Tibial nerve (tissue), 4 donors: ENCODE measurements at regions not wholly inside any gene's neighbourhood (a gene's known extent, or its start where the extent isn't known, plus 50 kb on each side); places are given as distances from the start of the nearest gene placed in this dataset.

Experiments used
- DNase-seq, 2 donors: peaks; one replicate each; pipeline ENCODE4 v3.0.0-alpha.2; 2019; ENCODE audit warnings: low spot score in 2 of 2
- H3K27ac ChIP-seq, 4 donors: fragments of 200-600 bp; sonication (generic) in 3 of 4; one replicate each; pipeline ENCODE4 v1.5.1; 2017 to 2019; ENCODE audit warnings: mild to moderate bottlenecking in 1 of 4
- H3K27me3 ChIP-seq, 2 donors: fragments of 200-600 bp; sonication (generic) in 1 of 2; one replicate each; pipeline versions ENCODE4 v1.5.1 to v1.6.0; 2017 to 2019
- H3K36me3 ChIP-seq, 3 donors: fragments of 200-600 bp; sonication (generic); one replicate each; pipeline ENCODE4 v1.5.1; 2018 to 2019
- H3K4me1 ChIP-seq, 4 donors: fragments of 200-600 bp; sonication (generic) in 3 of 4; one replicate each; pipeline ENCODE4 v1.5.1; 2017 to 2019
- H3K4me3 ChIP-seq, 4 donors: fragments of 200-600 bp; sonication (generic) in 3 of 4; one replicate each; pipeline ENCODE4 v1.5.1; 2017 to 2019; ENCODE audit warnings: mild to moderate bottlenecking in 1 of 4, moderate library complexity in 1 of 4
- H3K9me3 ChIP-seq, 4 donors: fragments of 200-600 bp; sonication (generic) in 3 of 4; one replicate each; pipeline ENCODE4 v1.5.1; 2017 to 2019
- EP300 ChIP-seq, 2 donors: sonication (generic); formaldehyde crosslinking; IDR thresholded peaks; one replicate each; pipeline ENCODE4 v1.6.1; 2017; ENCODE audit warnings: antibody characterized with exemption in 2 of 2, mild to moderate bottlenecking in 1 of 2
- POLR2A ChIP-seq, 2 donors: fragments of 450-650 bp; IDR thresholded peaks; one replicate each; pipeline ENCODE4 v1.6.1; 2017; ENCODE audit warnings: antibody characterized with exemption in 2 of 2, mild to moderate bottlenecking in 2 of 2, moderate library complexity in 2 of 2
- WGBS, 2 donors: methylation state at CpG; one replicate each; pipeline ENCODE4 v1.1.5; 2018; 5-methylcytosine and 5-hydroxymethylcytosine counted together
- TF ChIP-seq, protein P1 (sequence below), 5 experiments: fragments of 200-600 bp in 3 of 5; fragments of 450-650 bp in 2 of 5; sonication (generic) in 3 of 5; IDR thresholded peaks; one replicate each; pipeline ENCODE4 v1.5.1; 2016 to 2019; ENCODE audit warnings: antibody characterized with exemption in 5 of 5, mild to moderate bottlenecking in 3 of 5, moderate library complexity in 2 of 5

DNA sequence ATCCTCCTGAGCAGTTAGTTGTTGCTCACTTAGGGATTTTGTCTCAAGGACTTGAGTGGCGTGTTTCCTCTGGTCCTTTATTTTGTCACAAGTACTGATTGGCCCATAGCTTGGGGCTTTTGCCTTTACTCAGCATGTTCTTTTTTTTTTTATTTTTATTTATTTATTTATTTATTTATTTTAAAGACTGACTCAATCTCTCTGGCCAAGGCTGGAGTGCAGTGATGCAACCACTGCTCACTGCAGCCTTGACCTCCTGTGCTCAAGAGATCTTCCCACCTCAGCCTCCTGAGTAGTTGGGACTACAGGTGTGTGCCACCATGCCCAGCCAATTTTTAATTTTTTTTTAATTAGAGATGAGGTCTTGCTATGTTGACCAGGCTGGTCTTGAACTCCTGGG is 223.9 kb upstream of the TPM1 start:
- Histone ChIP-seq H3K36me3 (peaks cover 0 to 45% (median 0%) of the 10 kb centered on the region in 3 donors), H3K4me1 (no peaks in the 10 kb centered on the region), H3K9me3 (no peaks in the 10 kb centered on the region), H3K27ac (no peak overlapping the region), H3K4me3 (no peak overlapping the region), H3K27me3 (no peaks in the 10 kb centered on the region)
- WGBS, 2 donors, result 91 to 97% methylated on average over 1 of the region's 1 CpG
- DNase-seq, result no peak
- TF ChIP-seq, protein P1, sequence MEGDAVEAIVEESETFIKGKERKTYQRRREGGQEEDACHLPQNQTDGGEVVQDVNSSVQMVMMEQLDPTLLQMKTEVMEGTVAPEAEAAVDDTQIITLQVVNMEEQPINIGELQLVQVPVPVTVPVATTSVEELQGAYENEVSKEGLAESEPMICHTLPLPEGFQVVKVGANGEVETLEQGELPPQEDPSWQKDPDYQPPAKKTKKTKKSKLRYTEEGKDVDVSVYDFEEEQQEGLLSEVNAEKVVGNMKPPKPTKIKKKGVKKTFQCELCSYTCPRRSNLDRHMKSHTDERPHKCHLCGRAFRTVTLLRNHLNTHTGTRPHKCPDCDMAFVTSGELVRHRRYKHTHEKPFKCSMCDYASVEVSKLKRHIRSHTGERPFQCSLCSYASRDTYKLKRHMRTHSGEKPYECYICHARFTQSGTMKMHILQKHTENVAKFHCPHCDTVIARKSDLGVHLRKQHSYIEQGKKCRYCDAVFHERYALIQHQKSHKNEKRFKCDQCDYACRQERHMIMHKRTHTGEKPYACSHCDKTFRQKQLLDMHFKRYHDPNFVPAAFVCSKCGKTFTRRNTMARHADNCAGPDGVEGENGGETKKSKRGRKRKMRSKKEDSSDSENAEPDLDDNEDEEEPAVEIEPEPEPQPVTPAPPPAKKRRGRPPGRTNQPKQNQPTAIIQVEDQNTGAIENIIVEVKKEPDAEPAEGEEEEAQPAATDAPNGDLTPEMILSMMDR (IDR thresholded peaks at IDR 0.05), result no peak
- TF ChIP-seq EP300 (IDR thresholded peaks at IDR 0.05), result no peak
- TF ChIP-seq POLR2A (IDR thresholded peaks at IDR 0.05), result no peak

DNA sequence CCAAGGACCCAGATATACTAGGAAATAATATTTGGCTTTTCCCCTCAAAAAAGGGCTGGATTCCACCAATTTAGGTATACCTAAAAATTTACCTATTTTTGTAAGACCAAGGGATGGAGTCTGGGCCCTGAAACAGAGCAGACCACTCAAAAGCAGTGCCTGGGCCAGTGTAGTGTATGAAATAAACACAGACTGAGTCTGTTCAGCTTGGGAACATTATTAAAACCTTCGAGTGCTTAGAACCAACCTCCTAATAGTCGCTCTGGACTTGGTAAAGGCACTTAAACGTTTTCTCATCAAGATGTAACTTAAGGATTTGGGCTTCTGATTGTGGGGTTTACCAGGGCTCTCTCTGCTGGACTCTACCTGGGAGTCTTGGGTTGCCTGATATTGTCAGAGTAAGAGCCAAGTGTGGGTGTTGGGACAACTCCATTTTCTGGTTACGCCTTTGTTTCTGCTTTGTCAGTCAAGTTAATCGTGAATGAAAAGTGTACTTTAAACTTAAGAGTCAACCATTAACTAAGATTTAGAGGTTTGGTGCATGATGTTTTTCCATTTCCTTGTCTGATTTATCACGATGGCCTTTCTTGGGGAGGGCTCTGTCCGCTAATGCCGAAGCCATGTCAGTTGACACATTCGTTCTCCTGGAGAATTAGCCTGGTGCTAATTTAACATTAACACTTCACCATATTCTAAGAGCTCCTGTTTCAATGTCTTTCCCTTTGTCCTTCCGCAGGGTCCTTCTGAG is 221.0 kb upstream of the TPM1 start:
- Histone ChIP-seq H3K4me3 (no peak overlapping the region), H3K36me3 (peaks cover 0 to 37% (median 0%) of the 10 kb centered on the region in 3 donors), H3K4me1 (no peaks in the 10 kb centered on the region), H3K27me3 (no peaks in the 10 kb centered on the region), H3K9me3 (no peaks in the 10 kb centered on the region), H3K27ac (peak overlapping the region in 1 of 4 donors; percentile 25)
- TF ChIP-seq EP300 (IDR thresholded peaks at IDR 0.05) (no peak), POLR2A (IDR thresholded peaks at IDR 0.05) (no peak)
- TF ChIP-seq, protein P1 (IDR thresholded peaks at IDR 0.05), result no peak
- no peak for DNase-seq
- WGBS, 2 donors, result 91 to 93% methylated on average over 10 of the region's 10 CpGs

DNA sequence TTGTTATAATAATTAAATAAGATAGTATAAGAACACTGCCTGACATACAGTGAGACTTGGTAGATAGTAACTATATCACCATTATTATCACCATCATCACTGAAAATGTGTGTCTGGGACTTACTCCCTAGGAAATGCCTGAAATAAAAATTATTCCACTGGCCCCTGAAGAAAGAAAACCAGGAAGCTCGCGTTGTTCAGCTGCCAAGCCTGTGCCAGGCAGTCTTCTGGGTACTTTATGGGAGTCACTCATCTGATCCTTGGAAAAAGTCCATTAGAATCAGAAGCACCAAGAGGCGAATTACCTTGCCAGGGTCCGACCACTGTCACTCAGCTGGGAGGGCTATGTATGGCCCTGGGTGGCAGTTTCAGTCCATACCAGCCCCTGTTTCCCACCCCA is 220.3 kb upstream of the TPM1 start:
- 93 to 99% methylated on average over 4 of the region's 4 CpGs for WGBS, 2 donors
- no peaks in the 10 kb centered on the region for H3K27me3 ChIP-seq
- no peak for DNase-seq
- no peak for TF ChIP-seq EP300 (IDR thresholded peaks at IDR 0.05)
- TF ChIP-seq, protein P1 (IDR thresholded peaks at IDR 0.05), result no peak
- TF ChIP-seq POLR2A (IDR thresholded peaks at IDR 0.05), result no peak
- no peaks in the 10 kb centered on the region for H3K9me3 ChIP-seq
- no peaks in the 10 kb centered on the region for H3K4me1 ChIP-seq
- no peak overlapping the region for H3K4me3 ChIP-seq
- H3K36me3 ChIP-seq, result peaks cover 0 to 37% (median 0%) of the 10 kb centered on the region in 3 donors
- peak overlapping the region in 1 of 4 donors; percentile 25 for H3K27ac ChIP-seq

DNA sequence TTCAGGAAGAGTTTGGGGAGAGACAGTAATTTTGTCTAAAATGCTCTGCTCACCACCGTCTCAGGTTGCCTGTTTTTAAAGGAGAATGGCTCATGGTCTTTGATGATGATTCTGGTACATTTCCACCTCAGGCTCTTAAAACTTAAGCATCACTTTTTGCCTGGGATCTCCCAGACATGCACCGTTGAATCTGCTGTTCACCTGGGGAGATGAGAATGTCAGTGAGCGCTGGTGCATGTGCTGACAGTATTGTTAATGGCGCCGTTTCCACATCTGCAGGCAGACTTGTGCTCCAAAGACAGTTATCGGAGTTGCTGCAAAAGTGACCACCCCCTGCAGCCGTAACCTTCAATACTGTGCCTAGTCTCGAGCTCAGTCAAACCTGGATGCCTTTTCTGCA is 219.0 kb upstream of the TPM1 start:
- TF ChIP-seq, protein P1 (IDR thresholded peaks at IDR 0.05), result no peak
- TF ChIP-seq EP300 (IDR thresholded peaks at IDR 0.05) (no peak), POLR2A (IDR thresholded peaks at IDR 0.05) (no peak)
- H3K36me3 ChIP-seq, result peaks cover 0 to 37% (median 0%) of the 10 kb centered on the region in 3 donors
- H3K27ac ChIP-seq, result no peak overlapping the region
- H3K27me3 ChIP-seq, result no peaks in the 10 kb centered on the region
- H3K4me3 ChIP-seq, result no peak overlapping the region
- no peaks in the 10 kb centered on the region for H3K9me3 ChIP-seq
- 88 to 91% methylated on average over 8 of the region's 8 CpGs for WGBS, 2 donors
- no peak for DNase-seq
- H3K4me1 ChIP-seq, result no peaks in the 10 kb centered on the region

DNA sequence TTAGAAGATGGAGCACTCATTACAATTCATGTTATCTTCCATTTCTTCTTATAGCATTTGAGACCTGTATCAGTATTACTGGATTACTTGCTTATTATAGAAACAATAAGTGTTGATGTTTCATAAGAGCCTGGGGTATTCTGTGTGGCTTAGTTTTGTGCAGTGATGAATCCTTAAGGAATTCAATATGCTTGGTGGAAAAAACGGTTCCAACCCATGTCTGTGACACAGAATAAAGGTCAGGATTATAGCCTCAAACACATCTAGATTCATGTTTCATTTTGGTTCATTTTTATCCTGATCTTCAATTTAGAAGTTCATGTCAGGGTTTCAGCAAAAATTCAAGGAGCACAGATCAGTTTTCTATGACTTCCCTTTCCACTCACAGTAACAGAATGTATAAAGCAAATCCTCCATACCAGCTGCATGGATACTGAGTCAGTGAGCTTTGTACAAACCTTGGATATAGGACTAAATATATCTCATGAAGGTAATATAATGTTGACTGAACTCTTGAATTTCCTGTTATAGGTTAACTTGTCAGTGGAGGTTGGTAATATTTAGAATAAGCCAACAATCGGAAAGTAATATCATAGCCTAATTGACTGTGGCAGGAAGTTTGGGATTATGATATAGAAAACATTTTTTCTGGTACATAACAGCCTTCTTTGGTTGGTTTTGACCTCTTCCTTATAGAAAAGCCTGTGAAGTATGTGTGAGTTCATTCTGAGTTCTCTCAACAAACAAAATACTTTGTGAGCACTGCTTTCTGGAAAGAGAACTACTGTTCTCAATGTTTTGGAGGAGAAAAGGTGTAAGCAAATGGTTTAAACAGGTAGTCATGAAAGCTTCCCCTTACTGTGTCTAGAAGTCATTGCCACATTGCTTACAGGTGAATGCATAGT is 218.2 kb upstream of the TPM1 start:
- no peak for TF ChIP-seq EP300 (IDR thresholded peaks at IDR 0.05)
- TF ChIP-seq, protein P1 (IDR thresholded peaks at IDR 0.05), result no peak
- no peak for TF ChIP-seq POLR2A (IDR thresholded peaks at IDR 0.05)
- no peak overlapping the region for H3K4me3 ChIP-seq
- no peaks in the 10 kb centered on the region for H3K4me1 ChIP-seq
- no peak for DNase-seq
- H3K9me3 ChIP-seq, result no peaks in the 10 kb centered on the region
- no peaks in the 10 kb centered on the region for H3K27me3 ChIP-seq
- H3K36me3 ChIP-seq, result peaks cover 0 to 33% (median 0%) of the 10 kb centered on the region in 3 donors
- H3K27ac ChIP-seq, result no peak overlapping the region
- 53 to 58% methylated on average over 2 of the region's 2 CpGs for WGBS, 2 donors
